Fibroblast of pulmonary artery (primary cell): ENCODE measurements at regions not wholly inside any gene's neighbourhood (a gene's known extent, or its start where the extent isn't known, plus 50 kb on each side); places are given as distances from the start of the nearest gene placed in this dataset.

Experiments used
- DNase-seq: peaks from one replicate; pipeline ENCODE4 v3.0.0-alpha.2; 2010; ENCODE audit warnings: low read depth
- H3K4me3 ChIP-seq: replicated peaks from 2 replicates; pipeline ENCODE4 v1.5.1; 2011; ENCODE audit warnings: low read depth, mild to moderate bottlenecking, control low read depth, low read length, moderate library complexity
- CTCF ChIP-seq: IDR thresholded peaks from 2 replicates; pipeline ENCODE4 v1.5.1; 2011; ENCODE audit warnings: mild to moderate bottlenecking, control low read depth, low read length, inconsistent platforms; ENCODE audit errors: missing control alignments

DNA sequence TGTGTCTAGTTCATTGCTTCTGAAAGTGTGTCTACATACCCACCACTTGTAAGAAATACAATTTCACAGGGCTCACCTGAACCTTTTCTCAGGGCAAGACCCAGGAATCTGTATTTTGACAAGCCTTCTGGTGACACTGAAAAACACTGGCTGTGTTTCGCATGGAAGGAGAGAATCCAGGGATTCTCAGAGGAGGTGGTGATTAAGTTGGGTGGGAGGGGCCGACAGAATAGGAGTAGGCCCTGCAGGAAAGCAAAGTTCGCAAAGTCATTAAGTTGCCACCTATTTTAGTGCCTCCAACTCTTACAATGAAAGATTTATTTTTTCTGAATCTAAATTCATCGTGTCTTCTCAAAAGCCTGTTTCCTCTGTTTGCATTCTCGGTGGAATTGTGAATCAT lies 186.8 kb downstream of the FAT3 start:
- H3K4me3 ChIP-seq = no peak overlapping the region
- no peak for TF ChIP-seq CTCF
- DNase-seq = no peak

DNA sequence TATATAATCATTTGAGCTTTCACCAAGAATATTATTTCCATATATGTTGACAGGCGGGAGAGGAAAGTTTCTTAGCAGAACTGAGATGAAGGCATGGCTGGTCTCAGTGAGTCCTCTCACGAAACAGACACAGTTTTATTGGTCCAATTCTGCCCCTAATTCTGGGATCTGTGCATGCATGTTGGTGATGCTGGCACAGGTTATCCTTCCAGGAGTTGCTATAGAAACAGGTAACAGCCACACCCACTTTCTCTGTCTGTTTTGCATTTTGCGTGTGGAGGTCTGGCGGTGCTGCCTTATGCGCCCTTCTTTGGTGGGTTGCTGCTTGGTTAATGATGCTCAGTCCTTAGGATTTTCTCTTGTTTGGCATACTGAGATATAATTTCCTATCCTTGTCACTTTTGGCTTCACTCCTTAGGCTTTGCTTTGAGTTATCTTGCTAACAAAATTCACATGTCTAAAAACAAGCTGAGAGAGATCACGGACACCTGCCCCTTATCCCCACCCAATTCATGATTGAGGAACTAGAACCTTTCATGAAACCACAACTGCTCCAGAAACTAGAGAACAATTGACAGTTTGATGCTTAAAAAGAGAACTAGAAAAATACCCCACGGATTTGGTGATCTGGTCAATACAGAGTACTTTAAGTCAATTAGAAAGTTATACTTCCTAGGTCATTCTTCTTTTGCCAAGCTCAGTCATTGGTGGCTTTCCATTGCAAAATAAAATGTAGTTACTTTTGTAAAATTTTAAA lies 189.3 kb downstream of the FAT3 start:
- DNase-seq = no peak
- no peak overlapping the region for H3K4me3 ChIP-seq
- TF ChIP-seq CTCF = no peak

DNA sequence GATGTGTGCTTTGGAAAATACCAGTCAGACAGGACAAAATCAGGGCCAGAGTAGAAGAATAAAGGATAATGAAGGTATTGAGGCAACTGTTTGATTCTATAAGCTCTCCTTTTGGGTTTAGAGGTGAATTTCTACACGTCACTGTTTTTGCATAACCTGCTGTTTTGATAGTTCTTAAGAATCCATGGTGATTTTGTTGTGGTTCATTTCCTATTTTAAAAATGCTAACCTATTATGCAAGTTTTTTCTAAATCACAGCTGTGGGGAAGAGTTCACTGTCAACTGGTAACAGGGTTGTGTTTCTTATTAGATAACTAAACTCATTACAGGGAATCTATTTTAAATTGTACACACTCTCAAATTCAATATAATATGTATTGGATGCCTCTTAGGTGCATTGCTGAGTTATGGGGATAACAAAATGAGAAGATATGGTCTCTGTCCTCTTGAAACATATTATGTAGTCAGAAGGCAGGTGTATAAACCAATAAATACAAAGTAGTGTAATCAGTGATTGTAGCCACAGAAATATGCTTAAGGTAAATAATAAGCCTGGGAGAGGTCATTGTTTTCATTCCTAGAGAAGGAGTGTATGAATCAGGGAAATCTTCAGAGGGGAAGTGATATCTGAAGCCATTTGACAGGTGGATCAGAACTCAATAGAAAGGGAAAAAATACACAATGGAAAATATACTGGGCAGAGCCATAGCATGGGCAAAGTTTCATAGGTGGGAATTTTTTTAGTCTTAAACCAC lies 192.5 kb downstream of the FAT3 start:
- DNase-seq = no peak
- H3K4me3 ChIP-seq = no peak overlapping the region
- TF ChIP-seq CTCF = no peak

GRCh38 chr11:92423115-92424034 lies 198.8 kb downstream of the FAT3 start:
- peak; percentile 4 for DNase-seq
- no peak for TF ChIP-seq CTCF
- H3K4me3 ChIP-seq = no peak overlapping the region

DNA sequence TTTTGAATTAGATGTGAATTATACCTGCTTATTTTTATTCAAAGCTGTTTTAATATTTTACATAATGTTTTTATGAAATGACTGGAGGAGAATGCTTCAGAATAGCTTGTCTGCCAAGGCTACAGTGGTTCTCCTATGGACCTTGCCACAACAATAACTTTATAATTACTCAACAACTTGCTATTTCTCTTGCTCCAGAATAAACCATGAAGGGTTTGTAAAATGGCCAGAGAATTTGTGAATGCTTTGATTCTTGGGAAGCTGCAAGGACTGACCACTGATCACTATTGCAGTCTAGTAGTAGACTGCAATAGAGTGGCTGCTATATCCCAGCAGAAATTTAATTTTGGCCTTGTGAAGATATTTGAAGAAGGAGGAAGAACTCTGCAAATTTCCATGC lies 199.7 kb downstream of the FAT3 start:
- TF ChIP-seq CTCF = no peak
- no peak overlapping the region for H3K4me3 ChIP-seq
- DNase-seq = peak; percentile 24

DNA sequence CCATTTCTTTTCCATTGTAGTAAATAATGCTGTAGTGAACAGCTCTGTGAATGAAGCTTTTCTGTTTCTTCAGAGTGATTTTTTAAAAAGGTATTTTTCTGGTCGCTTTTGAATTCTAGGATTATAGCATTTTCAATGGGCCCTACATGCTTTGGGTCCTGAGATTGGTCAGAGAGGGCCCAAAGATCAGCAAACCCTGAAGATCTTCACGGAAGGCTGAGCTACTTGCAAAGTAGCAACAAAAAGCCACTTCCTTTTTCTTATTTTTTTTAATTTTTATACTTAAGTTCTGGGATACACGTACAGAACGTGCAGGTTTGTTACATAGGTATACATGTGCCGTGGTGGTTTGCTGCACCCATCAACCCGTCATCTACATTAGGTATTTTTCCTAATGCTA lies 200.5 kb downstream of the FAT3 start:
- H3K4me3 ChIP-seq = no peak overlapping the region
- TF ChIP-seq CTCF = no peak

More for the DNA sequence above, 200.5 kb downstream of the FAT3 start:
- no peak for DNase-seq
